GM21786 (cell line): ENCODE measurements at regions not wholly inside any gene's neighbourhood (a gene's known extent, or its start where the extent isn't known, plus 50 kb on each side); places are given as distances from the start of the nearest gene placed in this dataset.

Source experiments
- ATAC-seq: cut with Tn5 transposase; IDR thresholded peaks from one replicate; pipeline ENCODE4 v1.9.1; 2021; ENCODE audit not compliant: unreplicated experiment

- no peak for ATAC-seq
Measured at GRCh38 chr7:47640265-47640664, 58.4 kb upstream of the TNS3 start.

- ATAC-seq, result no peak
Measured at GRCh38 chr7:47639495-47640110, 57.7 kb upstream of the TNS3 start.

- no peak for ATAC-seq
Measured at GRCh38 chr7:47638679-47639315, 56.9 kb upstream of the TNS3 start.

GRCh38 chr7:47636433-47637175, 54.7 kb upstream of the TNS3 start:
- ATAC-seq, result no peak

- no peak for ATAC-seq
Measured at GRCh38 chr7:47636081-47636432, 54.1 kb upstream of the TNS3 start.

- no peak for ATAC-seq
Measured at GRCh38 chr7:47635091-47636080, 53.5 kb upstream of the TNS3 start.

- no peak for ATAC-seq
Measured at GRCh38 chr7:47634273-47634672, 52.4 kb upstream of the TNS3 start.

GRCh38 chr7:47633134-47633533, 51.2 kb upstream of the TNS3 start:
- ATAC-seq, result no peak
